GM19238 (cell line): ENCODE measurements at regions not wholly inside any gene's neighbourhood (a gene's known extent, or its start where the extent isn't known, plus 50 kb on each side); places are given as distances from the start of the nearest gene placed in this dataset.

ENCODE experiments used
- DNase-seq: peaks from one replicate; pipeline ENCODE4 v3.0.0; 2011; ENCODE audit warnings: low spot score; ENCODE audit not compliant: insufficient read length

GRCh38 chr3:177529071-177529550 lies 331.8 kb upstream of the TBL1XR1 start:
- DNase-seq: no peak

- no peak for DNase-seq
Measured at GRCh38 chr3:177529716-177530335, 332.5 kb upstream of the TBL1XR1 start.

- DNase-seq: no peak
Measured at GRCh38 chr3:177530908-177531307, 333.6 kb upstream of the TBL1XR1 start.

GRCh38 chr3:177536873-177537272 lies 339.6 kb upstream of the TBL1XR1 start:
- no peak for DNase-seq

- no peak for DNase-seq
Measured at GRCh38 chr3:177537612-177538011, 340.3 kb upstream of the TBL1XR1 start.

GRCh38 chr3:177538048-177538749 lies 340.9 kb upstream of the TBL1XR1 start:
- no peak for DNase-seq

- DNase-seq: peak; percentile 6
Measured at GRCh38 chr3:177538750-177539730, 341.8 kb upstream of the TBL1XR1 start.

DNA sequence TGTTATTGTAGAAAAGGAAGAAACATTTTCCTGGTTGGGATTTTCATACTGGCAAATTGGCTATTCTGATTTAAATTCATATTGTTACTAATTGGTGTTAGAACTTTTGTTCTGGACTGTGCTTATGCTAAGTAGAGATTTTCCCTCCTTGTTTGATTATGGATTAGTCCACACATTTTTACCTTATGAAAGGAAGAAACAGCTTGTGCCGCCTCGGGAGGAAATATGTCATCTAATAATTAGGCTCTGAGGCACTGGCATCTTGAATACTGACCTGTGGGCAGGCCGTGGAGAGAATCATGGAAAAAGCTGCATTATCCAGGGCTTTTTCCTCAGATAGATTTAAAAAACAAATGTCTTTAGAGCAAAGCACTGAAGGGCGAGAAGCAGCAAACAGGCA lies 344.3 kb upstream of the TBL1XR1 start:
- DNase-seq: no peak

GRCh38 chr3:177545964-177546363 lies 348.7 kb upstream of the TBL1XR1 start:
- no peak for DNase-seq

- no peak for DNase-seq
Measured at GRCh38 chr3:177547711-177548350, 350.5 kb upstream of the TBL1XR1 start.

GRCh38 chr3:177550667-177551066 lies 353.4 kb upstream of the TBL1XR1 start:
- DNase-seq: no peak

GRCh38 chr3:177551431-177551836 lies 354.2 kb upstream of the TBL1XR1 start:
- no peak for DNase-seq

DNA sequence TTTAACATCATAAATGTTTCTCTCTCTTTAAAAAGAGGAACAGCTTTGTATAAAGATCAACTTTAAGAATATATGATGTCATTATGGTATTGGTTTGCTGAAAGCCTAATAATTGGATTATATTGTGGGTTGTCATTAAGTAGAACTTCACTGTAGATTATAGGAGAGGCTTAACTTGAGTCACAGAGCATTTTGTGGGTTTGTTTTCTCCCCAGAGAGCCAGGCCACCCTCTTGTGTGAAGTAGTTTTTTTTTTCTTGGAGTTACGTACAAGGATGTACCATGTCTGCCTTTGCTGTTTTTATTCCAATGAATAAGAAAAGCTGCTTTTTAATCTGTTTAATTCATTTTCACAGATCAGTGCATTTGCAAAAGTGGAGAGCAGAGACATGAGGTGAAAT lies 354.8 kb upstream of the TBL1XR1 start:
- no peak for DNase-seq

DNA sequence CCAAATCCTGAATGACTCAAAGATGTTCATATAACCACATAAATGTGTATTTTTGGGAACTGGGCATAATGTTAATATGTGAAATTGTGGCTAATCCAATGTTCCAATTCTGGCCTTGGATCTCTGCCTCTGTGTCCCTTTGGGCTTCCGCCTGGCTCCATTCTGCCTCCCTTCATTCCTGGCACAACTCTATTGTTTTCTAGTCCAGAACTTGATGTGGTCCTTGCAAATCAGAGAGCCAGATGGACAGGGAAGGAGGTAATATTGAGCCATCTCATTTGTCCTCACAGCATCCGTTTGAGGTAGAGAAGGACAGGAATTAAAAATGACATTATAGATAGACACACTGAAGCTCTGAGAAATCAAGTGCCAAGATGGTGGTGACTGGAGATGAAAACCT lies 355.7 kb upstream of the TBL1XR1 start:
- no peak for DNase-seq

DNA sequence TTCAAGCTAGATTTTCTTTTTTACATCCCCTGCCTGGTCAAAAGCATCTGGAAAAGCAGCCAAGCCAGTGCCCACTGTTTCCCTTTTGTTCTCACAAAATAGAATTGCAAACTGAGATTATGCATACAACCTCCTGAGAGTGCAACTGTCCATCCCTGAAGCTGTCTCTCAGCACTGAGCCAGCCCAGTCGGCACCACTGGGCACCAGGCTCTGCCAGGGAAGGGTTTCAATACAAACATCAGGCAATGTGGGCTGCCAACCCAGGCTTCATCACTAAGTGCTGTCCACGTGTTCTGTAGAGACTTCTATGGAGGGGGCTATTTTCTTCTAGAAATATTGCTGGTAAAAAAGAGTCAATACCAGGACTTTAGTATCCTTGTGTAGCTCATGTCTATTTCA lies 356.3 kb upstream of the TBL1XR1 start:
- DNase-seq: no peak

- DNase-seq: no peak
Measured at GRCh38 chr3:177554895-177555759, 357.8 kb upstream of the TBL1XR1 start.

DNA sequence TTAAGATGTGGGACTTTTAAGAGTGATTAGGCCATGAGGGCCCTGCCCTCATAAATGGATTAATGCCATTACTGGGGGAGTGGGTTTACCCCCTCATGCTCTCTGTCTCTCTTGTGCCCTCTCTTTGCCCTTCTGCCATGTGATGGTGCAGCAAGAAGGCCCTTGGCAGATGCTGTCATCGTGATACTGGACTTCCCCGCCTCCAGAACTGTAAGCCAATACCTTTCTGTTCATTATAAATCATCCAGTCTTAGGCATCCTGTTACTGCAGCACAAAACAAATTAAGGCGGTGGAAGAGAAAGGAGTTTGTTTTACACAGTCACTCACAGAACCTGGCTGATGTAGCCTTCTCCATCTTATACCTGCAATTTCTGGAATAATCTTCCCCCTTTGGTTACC lies 360.3 kb upstream of the TBL1XR1 start:
- DNase-seq: no peak

DNA sequence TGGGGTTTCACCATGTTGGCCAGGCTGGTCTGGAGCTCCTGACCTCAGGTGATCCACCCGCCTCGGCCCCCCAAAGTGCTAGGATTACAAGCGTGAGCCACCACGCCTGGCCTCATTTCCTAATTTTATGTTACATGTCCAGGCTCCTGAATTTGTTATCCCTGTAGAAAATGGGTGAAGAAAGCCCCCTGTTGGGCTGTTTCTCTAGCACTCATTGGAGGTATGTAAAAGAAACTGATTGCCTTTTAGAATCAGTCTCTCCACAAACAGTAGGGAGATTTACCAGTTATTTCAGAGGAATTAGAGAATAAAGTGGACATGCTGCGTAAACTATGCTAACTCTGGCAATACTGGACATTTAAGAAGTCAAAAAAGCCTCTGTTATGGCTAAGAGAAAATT lies 364.1 kb upstream of the TBL1XR1 start:
- no peak for DNase-seq

GRCh38 chr3:177561769-177562392 lies 364.6 kb upstream of the TBL1XR1 start:
- DNase-seq: no peak

DNA sequence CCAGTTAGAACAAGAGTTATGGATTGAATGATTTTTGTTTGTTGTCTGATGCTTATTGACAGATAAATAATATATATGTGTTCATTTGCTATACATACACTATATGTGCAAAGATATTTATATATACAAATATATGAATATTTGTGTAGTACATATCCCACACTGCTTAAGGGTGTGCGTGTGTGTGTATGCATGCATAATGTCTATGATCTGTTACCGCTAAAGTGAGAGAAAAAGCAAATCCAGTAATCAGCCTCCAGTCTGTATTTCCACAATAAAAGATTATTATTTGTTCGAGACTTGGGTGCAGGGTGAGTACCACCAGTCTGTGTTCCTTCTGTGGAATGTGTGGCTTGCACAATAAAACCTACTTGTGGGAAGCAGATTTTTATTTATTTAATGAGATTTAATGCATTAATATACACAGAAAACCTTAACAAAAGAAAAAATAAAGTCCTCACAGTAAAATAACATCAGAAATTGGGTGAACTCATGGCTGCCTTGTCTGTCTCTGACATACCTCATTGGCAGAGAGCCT lies 366.0 kb upstream of the TBL1XR1 start:
- DNase-seq: no peak
